Uterus (tissue), 2 donors: ENCODE measurements at regions not wholly inside any gene's neighbourhood (a gene's known extent, or its start where the extent isn't known, plus 50 kb on each side); places are given as distances from the start of the nearest gene placed in this dataset.

Source experiments
- POLR2A ChIP-seq, 2 donors: fragments of 450-650 bp; IDR thresholded peaks; one replicate each; pipeline ENCODE4 v1.6.1; 2016; ENCODE audit warnings: antibody characterized with exemption in 2 of 2, mild to moderate bottlenecking in 1 of 2, moderate library complexity in 1 of 2
- TF ChIP-seq, protein P1 (sequence below), 4 experiments: fragments of 200-600 bp in 2 of 4; fragments of 450-650 bp in 2 of 4; sonication (generic) in 2 of 4; IDR thresholded peaks; one replicate each; pipeline ENCODE4 v1.5.1; 2016 to 2019; ENCODE audit warnings: antibody characterized with exemption in 4 of 4, mild to moderate bottlenecking in 2 of 4, moderate library complexity in 1 of 4

DNA sequence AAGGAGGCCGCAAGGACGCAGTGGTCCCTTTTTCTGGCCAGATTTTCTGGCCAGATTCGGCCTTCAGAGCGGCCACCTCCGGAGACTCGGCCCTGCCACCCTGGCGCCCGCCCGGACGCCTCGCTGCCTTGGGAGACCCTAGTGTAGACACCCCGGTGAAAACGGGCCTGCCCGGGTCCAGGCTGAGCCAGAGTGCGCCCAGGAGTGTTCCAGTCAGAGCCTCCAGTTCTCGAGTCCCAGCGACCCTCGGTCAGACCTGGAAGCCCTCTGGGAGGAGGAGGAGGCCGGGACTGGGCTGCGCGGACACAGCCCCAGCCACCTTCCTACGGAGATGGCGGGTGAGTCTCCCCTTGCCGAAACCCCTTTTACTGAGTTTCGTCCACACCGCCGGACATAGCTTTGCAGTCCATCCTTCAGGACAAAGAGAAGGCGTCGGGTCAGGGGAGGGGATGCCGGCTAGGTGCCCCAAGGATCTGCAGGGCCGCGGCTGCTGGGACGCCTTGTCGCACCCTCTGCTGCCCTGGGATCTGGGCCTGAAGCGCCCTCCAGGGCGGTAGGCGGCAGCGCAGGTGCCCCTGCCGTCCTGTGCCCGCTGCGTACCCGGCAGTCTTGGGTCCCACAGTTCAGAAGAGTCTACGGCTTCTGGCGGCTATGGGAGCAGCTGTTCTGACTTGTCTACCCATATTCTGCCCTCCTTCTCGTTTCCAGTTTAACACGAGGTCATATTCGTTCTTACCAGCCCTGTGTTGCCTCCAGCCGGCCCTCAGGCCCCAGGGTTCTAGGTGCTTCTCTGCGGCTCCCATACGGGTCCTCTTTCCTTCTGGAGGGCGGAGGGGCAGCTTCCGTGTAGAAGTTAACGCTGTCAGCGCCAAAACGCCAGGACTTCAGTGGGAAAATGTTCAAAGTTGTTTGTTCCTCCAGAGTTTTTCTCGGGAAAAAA, 1771.7 kb upstream of the CDH9 start:
- no peak for TF ChIP-seq POLR2A (IDR thresholded peaks at IDR 0.05)
- TF ChIP-seq, protein P1, sequence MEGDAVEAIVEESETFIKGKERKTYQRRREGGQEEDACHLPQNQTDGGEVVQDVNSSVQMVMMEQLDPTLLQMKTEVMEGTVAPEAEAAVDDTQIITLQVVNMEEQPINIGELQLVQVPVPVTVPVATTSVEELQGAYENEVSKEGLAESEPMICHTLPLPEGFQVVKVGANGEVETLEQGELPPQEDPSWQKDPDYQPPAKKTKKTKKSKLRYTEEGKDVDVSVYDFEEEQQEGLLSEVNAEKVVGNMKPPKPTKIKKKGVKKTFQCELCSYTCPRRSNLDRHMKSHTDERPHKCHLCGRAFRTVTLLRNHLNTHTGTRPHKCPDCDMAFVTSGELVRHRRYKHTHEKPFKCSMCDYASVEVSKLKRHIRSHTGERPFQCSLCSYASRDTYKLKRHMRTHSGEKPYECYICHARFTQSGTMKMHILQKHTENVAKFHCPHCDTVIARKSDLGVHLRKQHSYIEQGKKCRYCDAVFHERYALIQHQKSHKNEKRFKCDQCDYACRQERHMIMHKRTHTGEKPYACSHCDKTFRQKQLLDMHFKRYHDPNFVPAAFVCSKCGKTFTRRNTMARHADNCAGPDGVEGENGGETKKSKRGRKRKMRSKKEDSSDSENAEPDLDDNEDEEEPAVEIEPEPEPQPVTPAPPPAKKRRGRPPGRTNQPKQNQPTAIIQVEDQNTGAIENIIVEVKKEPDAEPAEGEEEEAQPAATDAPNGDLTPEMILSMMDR (IDR thresholded peaks at IDR 0.05) = no peak
